ENCODE measurements at regions not wholly inside any gene's neighbourhood (a gene's known extent, or its start where the extent isn't known, plus 50 kb on each side); places are given as distances from the start of the nearest gene placed in this dataset.

- TF ChIP-seq EZH2phosphoT487 (IDR thresholded peaks at IDR 0.05; ENCODE audit: borderline replicate concordance, low read length), result no peak
- TF ChIP-seq CTCF (conservative IDR thresholded peaks at IDR 0.05; ENCODE audit: low read depth, low read length), result no peak
- no peak for TF ChIP-seq EZH2 (IDR thresholded peaks at IDR 0.05; ENCODE audit: low read length, unreplicated experiment)
These were observed 202.1 kb upstream of the UBE2E3 start for GRCh38 chr2:180778291-180778690.
